ENCODE measurements at regions not wholly inside any gene's neighbourhood (a gene's known extent, or its start where the extent isn't known, plus 50 kb on each side); places are given as distances from the start of the nearest gene placed in this dataset.

GRCh38 chr10:28408237-28408777 lies 105.4 kb upstream of the MPP7 start:
- no peak overlapping the region for H3K27ac ChIP-seq
- TF ChIP-seq CTCF (IDR thresholded peaks at IDR 0.05) (no peak), ZFX (IDR thresholded peaks at IDR 0.05; ENCODE audit: borderline replicate concordance) (no peak)

GRCh38 chr10:28410420-28411135 lies 107.7 kb upstream of the MPP7 start:
- no peak for TF ChIP-seq ZFX (IDR thresholded peaks at IDR 0.05; ENCODE audit: borderline replicate concordance)
- TF ChIP-seq CTCF (IDR thresholded peaks at IDR 0.05): peak; percentile 33

GRCh38 chr10:28411136-28411460 lies 108.2 kb upstream of the MPP7 start:
- H3K27ac ChIP-seq: no peak overlapping the region
- 0 out of 2 replicates have a peak, but pooled peaks have one; percentile 10 for TF ChIP-seq CTCF (IDR thresholded peaks at IDR 0.05)
- no peak for TF ChIP-seq ZFX (IDR thresholded peaks at IDR 0.05; ENCODE audit: borderline replicate concordance)

More at GRCh38 chr10:28410420-28411135, 107.7 kb upstream of the MPP7 start:
- H3K27ac ChIP-seq: no peak overlapping the region

- H3K27ac ChIP-seq: no peak overlapping the region
- TF ChIP-seq ZFX (IDR thresholded peaks at IDR 0.05; ENCODE audit: borderline replicate concordance): no peak
- TF ChIP-seq CTCF (IDR thresholded peaks at IDR 0.05): no peak
Observed at GRCh38 chr10:28411648-28412047, 108.8 kb upstream of the MPP7 start.

GRCh38 chr10:28418069-28418468 lies 114.8 kb upstream of the WAC start:
- no peak overlapping the region for H3K27ac ChIP-seq
- TF ChIP-seq CTCF (IDR thresholded peaks at IDR 0.05) (no peak), ZFX (IDR thresholded peaks at IDR 0.05; ENCODE audit: borderline replicate concordance) (no peak)

- no peak overlapping the region for H3K27ac ChIP-seq
- TF ChIP-seq CTCF (IDR thresholded peaks at IDR 0.05): no peak
- TF ChIP-seq ZFX (IDR thresholded peaks at IDR 0.05; ENCODE audit: borderline replicate concordance): no peak
Observed at GRCh38 chr10:28425422-28425821, 107.5 kb upstream of the WAC start.

- H3K27ac ChIP-seq: no peak overlapping the region
- TF ChIP-seq ZFX (IDR thresholded peaks at IDR 0.05; ENCODE audit: borderline replicate concordance) (no peak), CTCF (IDR thresholded peaks at IDR 0.05) (no peak)
Observed at GRCh38 chr10:28426392-28427159, 106.3 kb upstream of the WAC start.

All from 22Rv1 (cell line).